GM21528 (cell line): ENCODE measurements at regions not wholly inside any gene's neighbourhood (a gene's known extent, or its start where the extent isn't known, plus 50 kb on each side); places are given as distances from the start of the nearest gene placed in this dataset.
"Not testable (repeated sequence)": the region's sequence is repeated elsewhere in the genome, so short reads cannot be mapped to it uniquely, and the experiment has no call there.

Experiments
- ATAC-seq: cut with Tn5 transposase; IDR thresholded peaks from one replicate; pipeline ENCODE4 v1.9.1; 2021; ENCODE audit warnings: mild to moderate bottlenecking, moderate library complexity; ENCODE audit not compliant: unreplicated experiment, low FRiP score

GRCh38 chr1:4062041-4062440 lies 162.0 kb upstream of the C1orf174 start:
- no peak for ATAC-seq

GRCh38 chr1:4062560-4062959 lies 162.5 kb upstream of the C1orf174 start:
- no peak for ATAC-seq

GRCh38 chr1:4062992-4063391 lies 162.9 kb upstream of the C1orf174 start:
- no peak for ATAC-seq

GRCh38 chr1:4063516-4063915 lies 163.4 kb upstream of the C1orf174 start:
- no peak for ATAC-seq

GRCh38 chr1:4064150-4064889 lies 164.2 kb upstream of the C1orf174 start:
- no peak for ATAC-seq

GRCh38 chr1:4066860-4067599 lies 167.0 kb upstream of the C1orf174 start:
- ATAC-seq = no peak

- no peak for ATAC-seq
These were observed 168.0 kb upstream of the C1orf174 start for GRCh38 chr1:4068076-4068475.

GRCh38 chr1:4071653-4072052 lies 171.6 kb upstream of the C1orf174 start:
- no peak for ATAC-seq

GRCh38 chr1:4072481-4073153 lies 172.5 kb upstream of the C1orf174 start:
- ATAC-seq = no peak

- ATAC-seq = no peak
These were observed 175.6 kb upstream of the C1orf174 start for GRCh38 chr1:4075436-4076225.

- ATAC-seq = no peak
These were observed 176.3 kb upstream of the C1orf174 start for GRCh38 chr1:4076346-4076745.

GRCh38 chr1:4078091-4078962 lies 178.3 kb upstream of the C1orf174 start:
- not testable (repeated sequence) for ATAC-seq

GRCh38 chr1:4079815-4080214 lies 179.7 kb upstream of the C1orf174 start:
- ATAC-seq = no peak

- no peak for ATAC-seq
These were observed 182.0 kb upstream of the C1orf174 start for GRCh38 chr1:4081806-4082711.

GRCh38 chr1:4083231-4084047 lies 183.4 kb upstream of the C1orf174 start:
- no peak for ATAC-seq

- ATAC-seq = no peak
These were observed 184.0 kb upstream of the C1orf174 start for GRCh38 chr1:4084048-4084431.

GRCh38 chr1:4084446-4084845 lies 184.4 kb upstream of the C1orf174 start:
- no peak for ATAC-seq

- no peak for ATAC-seq
These were observed 184.8 kb upstream of the C1orf174 start for GRCh38 chr1:4084896-4085295.
